ENCODE measurements at regions not wholly inside any gene's neighbourhood (a gene's known extent, or its start where the extent isn't known, plus 50 kb on each side); places are given as distances from the start of the nearest gene placed in this dataset.

- H3K9me3 ChIP-seq (ENCODE audit: low read depth, low read length), result peaks cover 5% of the 10 kb centered on the region; the same call in 1 of the 2 replicates
- no peaks in the 10 kb centered on the region; the same call in 1 of the 2 replicates for H3K36me3 ChIP-seq (ENCODE audit: insufficient read depth, low read length)
- peak overlapping the region; percentile 49 for H3K9ac ChIP-seq (ENCODE audit: insufficient read length)
- no peak for TF ChIP-seq EZH2 (IDR thresholded peaks at IDR 0.05)
- TF ChIP-seq POLR2AphosphoS5 (IDR thresholded peaks at IDR 0.05; ENCODE audit: borderline replicate concordance, low read depth, low read length), result no peak
- peak; percentile 60 for TF ChIP-seq FOXP2 (optimal IDR thresholded peaks at IDR 0.05; ENCODE audit: control extremely low read depth, extremely low read length, insufficient read depth)
- DNase-seq (ENCODE audit: low read depth, low spot score), result peak; percentile 89
- peak overlapping the region; percentile 43 for H3K4me3 ChIP-seq
- H3K27ac ChIP-seq, result peak overlapping the region; percentile 72
Measured at GRCh38 chr3:176663837-176664831, 533.1 kb downstream of the TBL1XR1 start.

- no peaks in the 10 kb centered on the region for H3K36me3 ChIP-seq (ENCODE audit: insufficient read depth, low read length)
- no peak for DNase-seq (ENCODE audit: low read depth, low spot score)
- H3K27ac ChIP-seq, result peak overlapping the region; percentile 72
- no peak for TF ChIP-seq POLR2AphosphoS5 (IDR thresholded peaks at IDR 0.05; ENCODE audit: borderline replicate concordance, low read depth, low read length)
- no peak for TF ChIP-seq EZH2 (IDR thresholded peaks at IDR 0.05)
- no peak for TF ChIP-seq FOXP2 (optimal IDR thresholded peaks at IDR 0.05; ENCODE audit: control extremely low read depth, extremely low read length, insufficient read depth)
- peak overlapping the region; percentile 43 for H3K4me3 ChIP-seq
- H3K9ac ChIP-seq (ENCODE audit: insufficient read length), result peak overlapping the region; percentile 49
- H3K9me3 ChIP-seq (ENCODE audit: low read depth, low read length), result no peaks in the 10 kb centered on the region; the same call in 1 of the 2 replicates
Measured at GRCh38 chr3:176663387-176663786, 533.9 kb downstream of the TBL1XR1 start.

- Histone ChIP-seq H3K4me3 (no peak overlapping the region), H3K9ac (ENCODE audit: insufficient read length) (peak overlapping the region; percentile 0), H3K36me3 (ENCODE audit: insufficient read depth, low read length) (no peaks in the 10 kb centered on the region), H3K27ac (peak overlapping the region; percentile 17; the same call in 1 of the 2 replicates), H3K9me3 (ENCODE audit: low read depth, low read length) (no peaks in the 10 kb centered on the region)
- DNase-seq (ENCODE audit: low read depth, low spot score), result no peak
- no peak for TF ChIP-seq FOXP2 (optimal IDR thresholded peaks at IDR 0.05; ENCODE audit: control extremely low read depth, extremely low read length, insufficient read depth)
- no peak for TF ChIP-seq POLR2AphosphoS5 (IDR thresholded peaks at IDR 0.05; ENCODE audit: borderline replicate concordance, low read depth, low read length)
- TF ChIP-seq EZH2 (IDR thresholded peaks at IDR 0.05), result no peak
Measured at GRCh38 chr3:176661432-176661964, 535.8 kb downstream of the TBL1XR1 start.

GRCh38 chr3:176655404-176656094 lies 541.7 kb downstream of the TBL1XR1 start:
- Histone ChIP-seq H3K4me3 (no peak overlapping the region), H3K9ac (ENCODE audit: insufficient read length) (no peak overlapping the region), H3K9me3 (ENCODE audit: low read depth, low read length) (no peaks in the 10 kb centered on the region), H3K27ac (no peak overlapping the region), H3K36me3 (ENCODE audit: insufficient read depth, low read length) (no peaks in the 10 kb centered on the region)
- peak; percentile 35; the same call in 1 of the 2 replicates for TF ChIP-seq POLR2AphosphoS5 (IDR thresholded peaks at IDR 0.05; ENCODE audit: borderline replicate concordance, low read depth, low read length)
- no peak for TF ChIP-seq EZH2 (IDR thresholded peaks at IDR 0.05)
- DNase-seq (ENCODE audit: low read depth, low spot score), result peak; percentile 35

GRCh38 chr3:176651622-176652021 lies 545.7 kb downstream of the TBL1XR1 start:
- Histone ChIP-seq H3K9me3 (ENCODE audit: low read depth, low read length) (no peaks in the 10 kb centered on the region), H3K27ac (no peak overlapping the region), H3K9ac (ENCODE audit: insufficient read length) (no peak overlapping the region), H3K36me3 (ENCODE audit: insufficient read depth, low read length) (no peaks in the 10 kb centered on the region), H3K4me3 (no peak overlapping the region)
- no peak for DNase-seq (ENCODE audit: low read depth, low spot score)
- TF ChIP-seq POLR2AphosphoS5 (IDR thresholded peaks at IDR 0.05; ENCODE audit: borderline replicate concordance, low read depth, low read length) (no peak), EZH2 (IDR thresholded peaks at IDR 0.05) (no peak)

- no peaks in the 10 kb centered on the region for H3K9me3 ChIP-seq (ENCODE audit: low read depth, low read length)
- TF ChIP-seq FOXP2 (optimal IDR thresholded peaks at IDR 0.05; ENCODE audit: control extremely low read depth, extremely low read length, insufficient read depth) (no peak), EZH2 (IDR thresholded peaks at IDR 0.05) (no peak), POLR2AphosphoS5 (IDR thresholded peaks at IDR 0.05; ENCODE audit: borderline replicate concordance, low read depth, low read length) (no peak)
- no peak overlapping the region for H3K27ac ChIP-seq
- H3K4me3 ChIP-seq, result no peak overlapping the region
- no peak overlapping the region for H3K9ac ChIP-seq (ENCODE audit: insufficient read length)
- H3K36me3 ChIP-seq (ENCODE audit: insufficient read depth, low read length), result no peaks in the 10 kb centered on the region
- no peak for DNase-seq (ENCODE audit: low read depth, low spot score)
Measured at GRCh38 chr3:176650478-176650877, 546.8 kb downstream of the TBL1XR1 start.

GRCh38 chr3:176647987-176648386 lies 549.3 kb downstream of the TBL1XR1 start:
- no peaks in the 10 kb centered on the region for H3K36me3 ChIP-seq (ENCODE audit: insufficient read depth, low read length)
- no peak for DNase-seq (ENCODE audit: low read depth, low spot score)
- no peaks in the 10 kb centered on the region for H3K9me3 ChIP-seq (ENCODE audit: low read depth, low read length)
- TF ChIP-seq EZH2 (IDR thresholded peaks at IDR 0.05) (no peak), POLR2AphosphoS5 (IDR thresholded peaks at IDR 0.05; ENCODE audit: borderline replicate concordance, low read depth, low read length) (no peak), FOXP2 (optimal IDR thresholded peaks at IDR 0.05; ENCODE audit: control extremely low read depth, extremely low read length, insufficient read depth) (no peak)
- H3K4me3 ChIP-seq, result no peak overlapping the region
- H3K9ac ChIP-seq (ENCODE audit: insufficient read length), result no peak overlapping the region
- H3K27ac ChIP-seq, result no peak overlapping the region

- Histone ChIP-seq H3K4me3 (no peak overlapping the region), H3K27ac (no peak overlapping the region), H3K9me3 (ENCODE audit: low read depth, low read length) (no peaks in the 10 kb centered on the region), H3K9ac (ENCODE audit: insufficient read length) (no peak overlapping the region), H3K36me3 (ENCODE audit: insufficient read depth, low read length) (no peaks in the 10 kb centered on the region)
- no peak for DNase-seq (ENCODE audit: low read depth, low spot score)
- no peak for TF ChIP-seq FOXP2 (optimal IDR thresholded peaks at IDR 0.05; ENCODE audit: control extremely low read depth, extremely low read length, insufficient read depth)
Measured at GRCh38 chr3:176633511-176633910, 563.8 kb downstream of the TBL1XR1 start.
